K562 (cell line): ENCODE measurements at regions not wholly inside any gene's neighbourhood (a gene's known extent, or its start where the extent isn't known, plus 50 kb on each side); places are given as distances from the start of the nearest gene placed in this dataset.
"Not testable (repeated sequence)": the region's sequence is repeated elsewhere in the genome, so short reads cannot be mapped to it uniquely, and the experiment has no call there.

Experiments used
- ATAC-seq: fragments of 200-7000 bp; cut with Tn5 transposase; 3 replicates; pipeline ENCODE4 v1.9.1; 2020; ENCODE audit warnings: moderate library complexity
- BruUV-seq: library from RNA; stranded (reverse); fragments of 400-500 nt; replicated peaks from 2 replicates; lab custom pipeline; 2021; lab: Mats Ljungman, UMichigan
- CTCF ChIA-PET: fragments of 300-600 bp; formaldehyde crosslinking; extraction: SDS; loops from one replicate; lab custom pipeline; 2021; ENCODE audit warnings: low intra/inter-chr PET ratio; lab: Yijun Ruan, JAX
- POLR2A ChIA-PET: fragments of 300-600, 350-650 bp; sonication (Branson Sonifier 250); formaldehyde crosslinking; extraction: SDS; loops from one replicate; lab custom pipeline; 2021; ENCODE audit warnings: antibody characterized with exemption, inconsistent platforms; lab: Yijun Ruan, JAX
- DNase-seq, 4 experiments: peaks; one replicate each; pipeline versions ENCODE4 v3.0.0 to v3.0.0-alpha.2; 2011 to 2018; ENCODE audit warnings: low spot score in 3 of 4, mixed read lengths in 3 of 4; ENCODE audit errors: extremely low read depth in 1 of 4
- FAIRE-seq: peaks from 2 replicates; lab custom pipeline; 2011; peaks lifted over from hg19 to GRCh38; lab: Jason Lieb, UNC
- H2AFZ ChIP-seq: 2 replicates; pipeline ENCODE4 v1.6.0; 2011; ENCODE audit warnings: low read depth, low read length, control low read depth, inconsistent platforms
- H3K27ac ChIP-seq: fragments of 200-600 bp; 3 replicates; pipeline ENCODE4 v1.8.0; 2011; ENCODE audit warnings: low read depth, mild to moderate bottlenecking, control low read depth, inconsistent platforms, low read length, moderate library complexity, mixed read lengths; ENCODE audit errors: extremely low read depth
- H3K27me3 ChIP-seq, 2 experiments: fragments of 300-600 bp in 1 of 2; 2 replicates in 1 of 2; 3 replicates in 1 of 2; pipeline versions ENCODE4 v1.6.0 to v1.8.0; 2011; ENCODE audit warnings: inconsistent platforms in 2 of 2, low read length in 2 of 2, mild to moderate bottlenecking in 1 of 2, mixed read lengths in 1 of 2, moderate library complexity in 1 of 2; ENCODE audit not compliant: control insufficient read depth in 2 of 2, insufficient read depth in 2 of 2
- H3K36me3 ChIP-seq: fragments of 300-600 bp; 3 replicates; pipeline ENCODE4 v1.8.0; 2011; ENCODE audit warnings: mild to moderate bottlenecking, low read length, inconsistent platforms; ENCODE audit not compliant: control insufficient read depth, insufficient read depth
- H3K4me1 ChIP-seq, 2 experiments: fragments of 200-600 bp in 1 of 2; replicated peaks in 1 of 2; 2 replicates in 1 of 2; 3 replicates in 1 of 2; pipeline versions ENCODE4 v1.5.1 to v1.8.0; 2011; ENCODE audit warnings: inconsistent platforms in 2 of 2, low read length in 2 of 2, mild to moderate bottlenecking in 1 of 2, mixed read lengths in 1 of 2, moderate library complexity in 1 of 2; ENCODE audit not compliant: control insufficient read depth in 2 of 2, insufficient read depth in 2 of 2
- H3K4me2 ChIP-seq: 2 replicates; pipeline ENCODE4 v1.6.1; 2011; ENCODE audit warnings: low read length, control low read depth, inconsistent platforms, mixed read lengths; ENCODE audit not compliant: insufficient read depth
- H3K4me3 ChIP-seq: fragments of 200-600 bp; sonication (generic), shearing (Covaris generic); 2 replicates; pipeline ENCODE4 v1.5.1; 2016; ENCODE audit warnings: control low read depth, inconsistent platforms
- H3K79me2 ChIP-seq: fragments of 200-600 bp; 3 replicates; pipeline ENCODE4 v1.8.0; 2011; ENCODE audit warnings: low read length, inconsistent platforms; ENCODE audit not compliant: control insufficient read depth, insufficient read depth
- H3K9ac ChIP-seq, 2 experiments: 2 replicates each; pipeline versions ENCODE4 v1.6.0 to v1.6.1; 2011; ENCODE audit warnings: low read depth in 2 of 2, low read length in 2 of 2, control low read depth in 1 of 2, inconsistent platforms in 1 of 2, mild to moderate bottlenecking in 1 of 2, mixed read lengths in 1 of 2; ENCODE audit not compliant: insufficient read depth in 1 of 2
- H3K9me1 ChIP-seq: one replicate; pipeline ENCODE4 v1.6.0; 2011; ENCODE audit warnings: inconsistent platforms, mild to moderate bottlenecking, low read length, moderate library complexity; ENCODE audit not compliant: control insufficient read depth, insufficient read depth
- H3K9me3 ChIP-seq: replicated peaks from 2 replicates; pipeline ENCODE4 v1.5.1; 2011; ENCODE audit warnings: low read depth, low read length, inconsistent platforms; ENCODE audit not compliant: control insufficient read depth, insufficient read depth
- H4K20me1 ChIP-seq: replicated peaks from 2 replicates; pipeline ENCODE4 v1.6.1; 2011; ENCODE audit warnings: low read length, inconsistent platforms, mixed read lengths; ENCODE audit not compliant: control insufficient read depth, insufficient read depth
- EHMT2 ChIP-seq: fragments of 450-650 bp; IDR thresholded peaks from 2 replicates; pipeline ENCODE4 v1.6.1; 2018; ENCODE audit warnings: antibody characterized with exemption
- GTF3C2 ChIP-seq: IDR thresholded peaks from 3 replicates; pipeline ENCODE4 v1.6.1; 2011; ENCODE audit warnings: borderline replicate concordance, mild to moderate bottlenecking, moderate library complexity; ENCODE audit not compliant: insufficient read length; ENCODE audit errors: extremely low read depth
- whole genome bisulfite sequencing: fragments of 100-300 bp; shearing (Covaris generic); methylation state at CpG from one replicate; pipeline ENCODE4 v1.1.6; 2016; ENCODE audit warnings: low coverage, mixed read lengths; ENCODE audit not compliant: insufficient coverage; ENCODE audit errors: missing lambda C conversion rate; 5-methylcytosine and 5-hydroxymethylcytosine counted together
- in situ Hi-C: fragments of 300-500 bp; cut with MboI; formaldehyde crosslinking; loops from 4 replicates; pipeline ENCODE4 v1.15.0; 2018; ENCODE audit warnings: inconsistent platforms, mixed read lengths
- intact Hi-C: fragments of 100-400 bp; cut with micrococcal nuclease; formaldehyde crosslinking; loops from 2 replicates; pipeline ENCODE4 v1.14.2; 2022

GRCh38 chr2:230636684-230637271 lies 75.9 kb upstream of the CAB39 start (continued):
- no peak for TF ChIP-seq GTF3C2
- TF ChIP-seq EHMT2 = no peak

GRCh38 chr2:230637486-230637885 lies 75.2 kb upstream of the CAB39 start:
- CTCF ChIA-PET, intact Hi-C loops, BruUV-seq, FAIRE-seq, H3K9me3 ChIP-seq, H3K9me1 ChIP-seq, H3K36me3 ChIP-seq, ATAC-seq, POLR2A ChIA-PET, H4K20me1 ChIP-seq, H3K79me2 ChIP-seq, H2AFZ ChIP-seq, DNase-seq, in situ Hi-C loops, H3K27me3 ChIP-seq, H3K4me1 ChIP-seq, H3K9ac ChIP-seq, H3K4me2 ChIP-seq, H3K27ac ChIP-seq, H3K4me3 ChIP-seq: not testable (repeated sequence)
- 45% methylated on average over 7 of the region's 8 CpGs for WGBS
